ENCODE measurements at regions not wholly inside any gene's neighbourhood (a gene's known extent, or its start where the extent isn't known, plus 50 kb on each side); places are given as distances from the start of the nearest gene placed in this dataset.

DNA sequence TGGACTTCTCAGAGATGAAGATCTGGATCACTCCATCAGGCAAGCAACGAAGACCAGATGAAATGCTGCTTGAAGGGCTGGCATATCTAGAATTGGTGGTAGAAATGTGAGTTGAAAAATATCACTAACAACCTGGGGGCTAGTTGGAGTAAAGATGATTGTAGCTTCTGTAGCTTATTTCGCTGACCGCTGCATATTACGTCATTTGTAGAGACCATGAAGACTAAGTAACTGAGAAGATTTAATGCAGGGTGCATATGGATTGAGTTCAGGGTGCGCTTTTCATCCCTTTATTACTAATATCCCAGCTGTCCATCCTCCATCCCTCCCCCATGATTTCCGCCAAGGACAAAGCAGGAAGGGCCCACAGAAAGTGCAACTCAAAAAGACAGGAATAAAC is 1364.0 kb downstream of the PCDH9 start:
- no peaks in the 10 kb centered on the region for H3K9me3 ChIP-seq (ENCODE audit: control insufficient read depth, low read length)
- TF ChIP-seq, protein P1, sequence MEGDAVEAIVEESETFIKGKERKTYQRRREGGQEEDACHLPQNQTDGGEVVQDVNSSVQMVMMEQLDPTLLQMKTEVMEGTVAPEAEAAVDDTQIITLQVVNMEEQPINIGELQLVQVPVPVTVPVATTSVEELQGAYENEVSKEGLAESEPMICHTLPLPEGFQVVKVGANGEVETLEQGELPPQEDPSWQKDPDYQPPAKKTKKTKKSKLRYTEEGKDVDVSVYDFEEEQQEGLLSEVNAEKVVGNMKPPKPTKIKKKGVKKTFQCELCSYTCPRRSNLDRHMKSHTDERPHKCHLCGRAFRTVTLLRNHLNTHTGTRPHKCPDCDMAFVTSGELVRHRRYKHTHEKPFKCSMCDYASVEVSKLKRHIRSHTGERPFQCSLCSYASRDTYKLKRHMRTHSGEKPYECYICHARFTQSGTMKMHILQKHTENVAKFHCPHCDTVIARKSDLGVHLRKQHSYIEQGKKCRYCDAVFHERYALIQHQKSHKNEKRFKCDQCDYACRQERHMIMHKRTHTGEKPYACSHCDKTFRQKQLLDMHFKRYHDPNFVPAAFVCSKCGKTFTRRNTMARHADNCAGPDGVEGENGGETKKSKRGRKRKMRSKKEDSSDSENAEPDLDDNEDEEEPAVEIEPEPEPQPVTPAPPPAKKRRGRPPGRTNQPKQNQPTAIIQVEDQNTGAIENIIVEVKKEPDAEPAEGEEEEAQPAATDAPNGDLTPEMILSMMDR (IDR thresholded peaks at IDR 0.05) = no peak
- no peaks in the 10 kb centered on the region for H3K36me3 ChIP-seq (ENCODE audit: control insufficient read depth, insufficient read depth, low read length)
- H3K9ac ChIP-seq = no peak overlapping the region
- no peaks in the 10 kb centered on the region for H3K27me3 ChIP-seq (ENCODE audit: control insufficient read depth, insufficient read depth, low read length)
- H3K4me2 ChIP-seq (ENCODE audit: low read length) = no peak overlapping the region
- no peak overlapping the region for H3K4me3 ChIP-seq (ENCODE audit: low read depth, low read length)
- no peaks in the 10 kb centered on the region for H3K79me2 ChIP-seq
- H3K4me1 ChIP-seq = no peaks in the 10 kb centered on the region
- H2AFZ ChIP-seq = no peak overlapping the region
- H3K27ac ChIP-seq = no peak overlapping the region

DNA sequence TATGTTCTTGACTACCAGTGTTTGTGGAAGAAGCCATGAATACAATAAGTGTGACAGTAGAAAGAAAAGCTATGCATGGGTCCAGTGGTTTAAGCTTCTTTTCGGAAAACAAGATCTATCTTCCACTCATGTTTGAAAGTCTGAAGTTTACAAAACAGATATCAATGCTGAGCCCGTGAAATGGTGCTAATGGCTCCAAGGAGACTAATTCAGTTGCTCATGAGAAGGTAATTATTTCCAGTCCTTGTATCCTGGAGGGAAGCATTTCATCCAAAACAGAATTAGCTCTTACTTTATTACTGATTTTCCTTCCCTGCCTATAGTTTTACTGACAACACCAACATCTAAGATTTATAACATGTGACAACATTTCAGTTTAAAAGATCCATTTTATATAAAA is 1364.9 kb downstream of the PCDH9 start:
- Histone ChIP-seq H3K79me2 (no peaks in the 10 kb centered on the region), H3K4me2 (ENCODE audit: low read length) (no peak overlapping the region), H3K36me3 (ENCODE audit: control insufficient read depth, insufficient read depth, low read length) (no peaks in the 10 kb centered on the region), H3K27ac (no peak overlapping the region), H2AFZ (no peak overlapping the region), H3K9me3 (ENCODE audit: control insufficient read depth, low read length) (no peaks in the 10 kb centered on the region), H3K9ac (no peak overlapping the region), H3K4me1 (no peaks in the 10 kb centered on the region), H3K27me3 (ENCODE audit: control insufficient read depth, insufficient read depth, low read length) (no peaks in the 10 kb centered on the region), H3K4me3 (ENCODE audit: low read depth, low read length) (no peak overlapping the region)
- TF ChIP-seq, protein P1 (IDR thresholded peaks at IDR 0.05) = no peak

DNA sequence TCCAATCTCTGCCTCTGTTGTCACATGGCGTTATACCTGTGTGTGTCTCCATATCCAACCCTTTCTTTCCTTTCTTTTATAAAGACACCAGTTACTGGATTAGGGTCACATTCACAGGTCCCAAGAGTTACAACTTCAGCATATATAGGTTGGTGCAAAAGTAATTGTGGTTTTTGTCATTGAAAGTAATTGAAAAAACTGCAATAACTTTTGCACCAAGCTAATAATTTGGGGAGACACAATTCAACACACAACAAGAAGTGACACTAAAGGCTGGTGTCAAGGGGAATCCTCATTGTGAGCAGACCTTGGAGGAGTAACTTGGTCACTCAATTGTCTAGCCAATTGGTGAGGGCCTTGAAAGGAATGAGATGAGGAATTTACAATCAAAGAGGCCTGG is 1366.1 kb downstream of the PCDH9 start:
- Histone ChIP-seq H3K4me2 (ENCODE audit: low read length) (no peak overlapping the region), H3K79me2 (no peaks in the 10 kb centered on the region), H3K4me1 (no peaks in the 10 kb centered on the region), H3K9ac (no peak overlapping the region), H3K4me3 (ENCODE audit: low read depth, low read length) (no peak overlapping the region), H3K27me3 (ENCODE audit: control insufficient read depth, insufficient read depth, low read length) (no peaks in the 10 kb centered on the region), H2AFZ (no peak overlapping the region), H3K27ac (no peak overlapping the region), H3K9me3 (ENCODE audit: control insufficient read depth, low read length) (no peaks in the 10 kb centered on the region), H3K36me3 (ENCODE audit: control insufficient read depth, insufficient read depth, low read length) (no peaks in the 10 kb centered on the region)
- TF ChIP-seq, protein P1 (IDR thresholded peaks at IDR 0.05) = no peak

DNA sequence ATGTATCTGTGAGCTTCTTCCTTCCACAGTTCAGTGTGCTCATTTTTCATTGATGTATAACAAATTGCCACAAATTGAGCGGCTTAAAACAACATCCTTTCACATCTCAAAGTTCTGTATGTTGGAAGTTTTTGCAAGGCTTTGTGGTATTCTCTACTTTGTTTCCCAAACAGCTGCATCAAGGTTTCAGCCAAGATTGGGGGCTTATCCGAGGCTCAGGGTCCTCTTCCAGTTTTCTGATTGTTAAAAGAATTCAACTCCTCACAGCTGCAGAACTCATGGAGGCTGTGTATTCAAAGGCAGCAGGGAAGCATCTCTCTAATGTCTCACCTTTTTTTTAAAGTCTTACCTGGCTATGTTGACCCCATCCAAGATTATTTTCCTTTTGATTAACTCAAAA is 1369.8 kb downstream of the PCDH9 start:
- Histone ChIP-seq H3K79me2 (no peaks in the 10 kb centered on the region), H3K9me3 (ENCODE audit: control insufficient read depth, low read length) (no peaks in the 10 kb centered on the region), H3K27me3 (ENCODE audit: control insufficient read depth, insufficient read depth, low read length) (no peaks in the 10 kb centered on the region), H3K9ac (no peak overlapping the region), H3K4me1 (no peaks in the 10 kb centered on the region), H3K27ac (no peak overlapping the region), H3K36me3 (ENCODE audit: control insufficient read depth, insufficient read depth, low read length) (no peaks in the 10 kb centered on the region), H3K4me2 (ENCODE audit: low read length) (no peak overlapping the region), H2AFZ (no peak overlapping the region), H3K4me3 (ENCODE audit: low read depth, low read length) (no peak overlapping the region)
- TF ChIP-seq, protein P1 (IDR thresholded peaks at IDR 0.05) = no peak

DNA sequence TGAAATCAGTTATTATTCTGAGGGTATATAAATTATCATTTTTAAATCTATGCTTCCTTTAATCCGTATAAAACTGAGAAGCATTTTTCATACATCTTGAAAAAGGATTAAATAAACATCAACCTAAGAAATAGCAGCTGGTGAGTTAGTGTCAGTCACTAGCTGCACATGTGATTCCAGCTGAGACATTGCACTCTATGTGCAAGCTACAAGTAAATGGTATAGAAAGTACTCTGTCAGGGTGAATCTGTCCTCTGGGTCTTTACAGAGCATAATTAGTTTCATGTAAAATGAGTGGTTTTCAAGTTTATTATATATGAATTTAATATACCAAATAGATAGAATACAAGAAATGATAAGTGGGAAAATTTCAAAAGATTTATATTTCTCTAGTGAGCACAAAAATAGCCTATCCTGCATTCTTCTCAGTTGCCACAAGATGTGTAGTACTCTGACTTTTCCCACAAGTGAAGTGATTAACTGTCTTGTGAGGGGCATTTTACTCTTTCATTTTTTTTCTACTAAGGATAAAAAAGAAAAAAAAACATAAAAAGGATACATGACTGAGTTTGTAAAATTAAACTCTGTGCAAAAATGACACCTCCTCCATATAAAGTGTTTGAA is 1372.1 kb downstream of the PCDH9 start:
- no peaks in the 10 kb centered on the region for H3K36me3 ChIP-seq (ENCODE audit: control insufficient read depth, insufficient read depth, low read length)

More for the DNA sequence above, 1372.1 kb downstream of the PCDH9 start:
- no peak overlapping the region for H3K9ac ChIP-seq
- no peaks in the 10 kb centered on the region for H3K79me2 ChIP-seq
- H2AFZ ChIP-seq = no peak overlapping the region
- TF ChIP-seq, protein P1 (IDR thresholded peaks at IDR 0.05) = no peak
- no peak overlapping the region for H3K4me2 ChIP-seq (ENCODE audit: low read length)
- no peak overlapping the region for H3K27ac ChIP-seq
- no peaks in the 10 kb centered on the region for H3K27me3 ChIP-seq (ENCODE audit: control insufficient read depth, insufficient read depth, low read length)
- no peaks in the 10 kb centered on the region for H3K9me3 ChIP-seq (ENCODE audit: control insufficient read depth, low read length)
- H3K4me3 ChIP-seq (ENCODE audit: low read depth, low read length) = no peak overlapping the region
- H3K4me1 ChIP-seq = no peaks in the 10 kb centered on the region

Data from parathyroid adenoma (tissue), 2 donors.